Chondrocyte (in vitro differentiated cells): ENCODE measurements at regions not wholly inside any gene's neighbourhood (a gene's known extent, or its start where the extent isn't known, plus 50 kb on each side); places are given as distances from the start of the nearest gene placed in this dataset.

ENCODE experiments used
- DNase-seq: peaks from one replicate; pipeline ENCODE4 v3.0.0; 2021; ENCODE audit warnings: mixed read lengths, low spot score
- H3K27ac Mint-ChIP-seq: one replicate; pipeline ENCODE4 v1.8.0; 2021; ENCODE audit warnings: mild to moderate bottlenecking, moderate library complexity, mixed read lengths; ENCODE audit not compliant: unreplicated experiment
- H3K27me3 Mint-ChIP-seq: 2 replicates; pipeline ENCODE4 v1.8.0; 2021; ENCODE audit warnings: low read depth, mixed read lengths
- H3K36me3 Mint-ChIP-seq: 2 replicates; pipeline ENCODE4 v1.8.0; 2021; ENCODE audit warnings: low read depth, mixed read lengths
- H3K4me1 Mint-ChIP-seq: 2 replicates; pipeline ENCODE4 v1.8.0; 2021; ENCODE audit warnings: low read depth, mild to moderate bottlenecking, mixed read lengths
- H3K4me3 Mint-ChIP-seq: one replicate; pipeline ENCODE4 v1.8.0; 2021; ENCODE audit warnings: mild to moderate bottlenecking, moderate library complexity, mixed read lengths; ENCODE audit not compliant: unreplicated experiment
- H3K9me3 Mint-ChIP-seq: 2 replicates; pipeline ENCODE4 v1.8.0; 2021; ENCODE audit warnings: low read depth, mixed read lengths
- TF ChIP-seq, protein P1 (sequence below): fragments of 200-600 bp; sonication (generic); IDR thresholded peaks from 2 replicates; pipeline ENCODE4 v1.5.0; 2021; ENCODE audit warnings: antibody characterized with exemption, mild to moderate bottlenecking, moderate library complexity

DNA sequence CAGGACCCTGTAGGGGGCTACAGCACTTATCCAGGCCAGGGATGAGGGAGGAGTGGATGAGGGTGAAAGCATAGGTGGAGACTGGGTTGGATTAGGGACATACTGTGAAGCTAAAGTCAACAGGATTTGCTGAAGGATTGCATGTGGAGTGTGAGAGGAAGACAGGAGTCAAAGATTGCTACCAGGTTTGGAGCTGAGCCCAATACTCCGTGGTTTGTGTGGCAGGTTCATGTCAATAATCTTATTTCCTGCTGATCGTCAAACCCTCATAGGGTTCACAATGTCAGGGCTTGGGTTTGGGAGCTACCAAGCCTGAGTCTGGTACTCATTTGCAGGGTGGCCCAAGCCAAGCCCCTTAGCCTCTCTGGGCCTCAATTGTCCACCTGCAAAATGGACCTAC is 77.1 kb upstream of the PLXNC1 start:
- no peak for DNase-seq
- Mint-ChIP-seq H3K9me3 (peaks cover 5% of the 10 kb centered on the region), H3K36me3 (peaks cover 5% of the 10 kb centered on the region), H3K27ac (no peak overlapping the region), H3K27me3 (no peaks in the 10 kb centered on the region), H3K4me1 (peaks cover 16% of the 10 kb centered on the region), H3K4me3 (no peak overlapping the region)
- TF ChIP-seq, protein P1, sequence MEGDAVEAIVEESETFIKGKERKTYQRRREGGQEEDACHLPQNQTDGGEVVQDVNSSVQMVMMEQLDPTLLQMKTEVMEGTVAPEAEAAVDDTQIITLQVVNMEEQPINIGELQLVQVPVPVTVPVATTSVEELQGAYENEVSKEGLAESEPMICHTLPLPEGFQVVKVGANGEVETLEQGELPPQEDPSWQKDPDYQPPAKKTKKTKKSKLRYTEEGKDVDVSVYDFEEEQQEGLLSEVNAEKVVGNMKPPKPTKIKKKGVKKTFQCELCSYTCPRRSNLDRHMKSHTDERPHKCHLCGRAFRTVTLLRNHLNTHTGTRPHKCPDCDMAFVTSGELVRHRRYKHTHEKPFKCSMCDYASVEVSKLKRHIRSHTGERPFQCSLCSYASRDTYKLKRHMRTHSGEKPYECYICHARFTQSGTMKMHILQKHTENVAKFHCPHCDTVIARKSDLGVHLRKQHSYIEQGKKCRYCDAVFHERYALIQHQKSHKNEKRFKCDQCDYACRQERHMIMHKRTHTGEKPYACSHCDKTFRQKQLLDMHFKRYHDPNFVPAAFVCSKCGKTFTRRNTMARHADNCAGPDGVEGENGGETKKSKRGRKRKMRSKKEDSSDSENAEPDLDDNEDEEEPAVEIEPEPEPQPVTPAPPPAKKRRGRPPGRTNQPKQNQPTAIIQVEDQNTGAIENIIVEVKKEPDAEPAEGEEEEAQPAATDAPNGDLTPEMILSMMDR = no peak

DNA sequence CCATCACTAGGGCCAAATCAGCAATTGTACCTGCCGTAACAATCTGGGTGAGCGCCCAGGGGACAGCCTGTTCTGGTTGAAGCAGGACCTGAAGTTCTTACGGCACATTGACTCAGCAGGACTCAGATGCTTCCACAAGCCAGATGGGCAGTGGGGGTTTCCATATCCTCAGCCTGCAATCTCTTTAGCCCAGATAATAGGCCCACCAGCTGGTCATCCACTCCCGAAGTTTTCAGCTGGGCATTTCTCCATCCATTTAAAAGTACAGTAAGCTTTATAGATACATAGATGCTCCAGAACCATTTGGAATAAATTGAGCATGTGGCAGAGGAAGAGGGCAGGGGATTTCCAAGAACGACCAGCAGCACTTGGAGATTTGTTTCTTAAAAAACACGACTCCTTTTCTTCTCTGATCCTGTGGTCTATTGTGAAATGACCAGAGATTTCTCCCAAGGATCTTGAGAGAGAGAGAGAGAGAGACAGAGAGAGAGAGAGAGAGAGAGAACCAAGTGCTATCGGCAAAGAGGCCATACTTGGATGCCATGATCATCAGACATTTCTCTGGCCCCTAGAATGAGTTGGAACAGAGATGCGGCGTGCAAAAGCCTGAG is 74.8 kb upstream of the PLXNC1 start:
- peaks cover 3% of the 10 kb centered on the region for H3K27me3 Mint-ChIP-seq
- no peak overlapping the region for H3K27ac Mint-ChIP-seq
- H3K4me3 Mint-ChIP-seq = no peak overlapping the region
- peaks cover 5% of the 10 kb centered on the region for H3K36me3 Mint-ChIP-seq
- TF ChIP-seq, protein P1 = no peak
- peaks cover 3% of the 10 kb centered on the region for H3K9me3 Mint-ChIP-seq
- DNase-seq = no peak
- peaks cover 16% of the 10 kb centered on the region for H3K4me1 Mint-ChIP-seq

DNA sequence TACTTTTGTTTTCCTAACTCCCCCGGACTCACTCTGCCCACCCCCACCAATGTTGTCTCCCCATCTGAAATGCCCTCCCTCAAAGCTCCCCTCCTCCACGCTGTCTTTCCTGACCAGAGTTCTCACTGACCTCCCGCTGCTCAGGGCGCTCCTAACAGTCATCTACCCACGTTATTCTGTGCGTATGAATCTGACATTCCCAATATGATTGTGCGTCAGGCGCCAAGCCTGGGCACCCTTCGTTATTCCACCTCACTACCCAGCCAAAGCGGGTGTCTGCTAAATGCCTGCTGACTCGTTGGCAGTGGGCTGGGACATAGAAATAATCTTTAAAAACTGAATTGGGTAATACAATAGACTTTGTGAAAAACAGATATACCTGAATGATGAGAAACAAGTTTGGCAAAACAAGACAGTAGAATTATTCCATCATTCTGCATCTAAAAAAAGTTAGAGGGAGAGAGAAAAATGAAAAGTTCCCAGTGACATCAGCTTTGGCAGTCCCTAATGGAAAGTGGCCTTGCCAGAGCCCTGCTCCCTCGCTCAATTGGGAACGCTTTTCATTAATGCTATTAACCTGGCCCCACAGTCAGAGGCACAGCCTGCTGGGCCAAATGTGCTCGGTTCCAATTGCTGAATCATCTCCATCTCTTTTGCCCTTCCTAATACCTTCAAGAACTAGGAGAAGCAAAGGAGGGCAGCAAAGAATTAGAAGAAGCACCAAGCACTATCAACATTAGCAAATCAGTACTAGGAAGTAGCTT is 74.0 kb upstream of the PLXNC1 start:
- TF ChIP-seq, protein P1 = no peak
- H3K4me3 Mint-ChIP-seq = no peak overlapping the region
- DNase-seq = no peak
- H3K27me3 Mint-ChIP-seq = peaks cover 3% of the 10 kb centered on the region
- peaks cover 16% of the 10 kb centered on the region for H3K4me1 Mint-ChIP-seq
- no peaks in the 10 kb centered on the region for H3K36me3 Mint-ChIP-seq
- no peaks in the 10 kb centered on the region for H3K9me3 Mint-ChIP-seq
- peak overlapping the region; percentile 8 for H3K27ac Mint-ChIP-seq

DNA sequence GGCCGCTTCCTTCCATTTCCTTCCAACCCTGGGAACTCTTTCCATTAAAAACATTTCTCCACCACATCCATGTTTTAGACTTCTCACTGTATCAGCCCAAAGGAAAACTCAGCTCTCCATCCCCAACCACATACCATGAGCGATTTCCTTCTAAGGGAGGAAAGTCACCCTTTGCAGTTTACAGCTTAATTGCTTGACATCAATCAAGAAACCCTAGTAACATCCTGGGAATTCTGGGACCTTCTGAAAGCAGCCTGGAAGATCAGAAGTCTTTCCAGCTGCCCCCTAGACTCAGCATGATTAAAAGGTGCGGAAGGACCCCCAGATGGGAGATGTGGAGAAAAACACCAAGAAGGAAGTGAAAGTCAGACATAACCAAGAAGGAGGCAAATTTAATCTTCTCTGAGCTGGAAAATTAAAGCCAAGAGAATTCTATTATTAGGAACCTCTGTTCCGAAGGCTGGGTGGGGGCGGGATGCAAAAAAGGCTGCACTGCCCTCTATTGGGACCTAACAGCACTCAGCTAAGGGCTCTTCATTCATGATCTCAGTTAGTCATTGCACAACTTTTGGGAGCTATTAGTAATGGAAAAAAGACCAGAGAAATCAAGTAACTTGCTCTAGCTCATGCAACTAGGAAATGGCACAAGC is 73.3 kb upstream of the PLXNC1 start:
- Mint-ChIP-seq H3K4me1 (peaks cover 17% of the 10 kb centered on the region), H3K36me3 (no peaks in the 10 kb centered on the region), H3K27me3 (peaks cover 3% of the 10 kb centered on the region), H3K9me3 (no peaks in the 10 kb centered on the region), H3K27ac (peak overlapping the region; percentile 25), H3K4me3 (no peak overlapping the region)
- no peak for DNase-seq
- TF ChIP-seq, protein P1 = peak; percentile 85

DNA sequence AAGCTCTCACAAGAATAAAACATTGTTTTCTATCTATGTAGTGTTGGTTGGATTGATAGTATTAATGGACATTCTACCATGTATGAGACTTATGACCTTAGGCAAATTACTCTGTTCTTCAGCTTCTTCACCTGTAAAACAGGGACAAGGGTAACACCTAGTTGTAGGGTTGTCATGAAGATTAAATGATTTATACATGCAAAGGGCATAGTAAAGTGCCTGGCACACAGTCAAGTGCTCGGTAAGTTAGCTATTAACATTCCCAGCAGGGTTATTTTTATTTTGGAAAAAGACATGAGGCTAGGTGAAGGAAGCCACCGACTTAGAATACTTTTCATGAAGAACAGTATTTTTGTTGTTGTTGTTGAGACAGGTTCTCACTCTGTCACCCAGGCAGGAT is 71.2 kb upstream of the PLXNC1 start:
- Mint-ChIP-seq H3K9me3 (no peaks in the 10 kb centered on the region), H3K27me3 (peaks cover 3% of the 10 kb centered on the region), H3K27ac (no peak overlapping the region), H3K4me1 (peaks cover 20% of the 10 kb centered on the region), H3K36me3 (no peaks in the 10 kb centered on the region), H3K4me3 (no peak overlapping the region)
- TF ChIP-seq, protein P1 = no peak
- DNase-seq = no peak
